K562 (cell line): ENCODE measurements at regions not wholly inside any gene's neighbourhood (a gene's known extent, or its start where the extent isn't known, plus 50 kb on each side); places are given as distances from the start of the nearest gene placed in this dataset.

ENCODE experiments used
- ATAC-seq: fragments of 200-7000 bp; cut with Tn5 transposase; 3 replicates; pipeline ENCODE4 v1.9.1; 2020; ENCODE audit warnings: moderate library complexity
- BruUV-seq: library from RNA; stranded (reverse); fragments of 400-500 nt; replicated peaks from 2 replicates; lab custom pipeline; 2021; lab: Mats Ljungman, UMichigan
- CTCF ChIA-PET: fragments of 300-600 bp; formaldehyde crosslinking; extraction: SDS; loops from one replicate; lab custom pipeline; 2021; ENCODE audit warnings: low intra/inter-chr PET ratio; lab: Yijun Ruan, JAX
- POLR2A ChIA-PET: fragments of 300-600, 350-650 bp; sonication (Branson Sonifier 250); formaldehyde crosslinking; extraction: SDS; loops from one replicate; lab custom pipeline; 2021; ENCODE audit warnings: antibody characterized with exemption, inconsistent platforms; lab: Yijun Ruan, JAX
- DNase-seq, 4 experiments: peaks; one replicate each; pipeline versions ENCODE4 v3.0.0 to v3.0.0-alpha.2; 2011 to 2018; ENCODE audit warnings: low spot score in 3 of 4, mixed read lengths in 3 of 4; ENCODE audit errors: extremely low read depth in 1 of 4
- FAIRE-seq: peaks from 2 replicates; lab custom pipeline; 2011; peaks lifted over from hg19 to GRCh38; lab: Jason Lieb, UNC
- H2AFZ ChIP-seq: 2 replicates; pipeline ENCODE4 v1.6.0; 2011; ENCODE audit warnings: low read depth, low read length, control low read depth, inconsistent platforms
- H3K27ac ChIP-seq: fragments of 200-600 bp; 3 replicates; pipeline ENCODE4 v1.8.0; 2011; ENCODE audit warnings: low read depth, mild to moderate bottlenecking, control low read depth, inconsistent platforms, low read length, moderate library complexity, mixed read lengths; ENCODE audit errors: extremely low read depth
- H3K27me3 ChIP-seq, 2 experiments: fragments of 300-600 bp in 1 of 2; 2 replicates in 1 of 2; 3 replicates in 1 of 2; pipeline versions ENCODE4 v1.6.0 to v1.8.0; 2011; ENCODE audit warnings: inconsistent platforms in 2 of 2, low read length in 2 of 2, mild to moderate bottlenecking in 1 of 2, mixed read lengths in 1 of 2, moderate library complexity in 1 of 2; ENCODE audit not compliant: control insufficient read depth in 2 of 2, insufficient read depth in 2 of 2
- H3K36me3 ChIP-seq: fragments of 300-600 bp; 3 replicates; pipeline ENCODE4 v1.8.0; 2011; ENCODE audit warnings: mild to moderate bottlenecking, low read length, inconsistent platforms; ENCODE audit not compliant: control insufficient read depth, insufficient read depth
- H3K4me1 ChIP-seq, 2 experiments: fragments of 200-600 bp in 1 of 2; replicated peaks in 1 of 2; 2 replicates in 1 of 2; 3 replicates in 1 of 2; pipeline versions ENCODE4 v1.5.1 to v1.8.0; 2011; ENCODE audit warnings: inconsistent platforms in 2 of 2, low read length in 2 of 2, mild to moderate bottlenecking in 1 of 2, mixed read lengths in 1 of 2, moderate library complexity in 1 of 2; ENCODE audit not compliant: control insufficient read depth in 2 of 2, insufficient read depth in 2 of 2
- H3K4me2 ChIP-seq: 2 replicates; pipeline ENCODE4 v1.6.1; 2011; ENCODE audit warnings: low read length, control low read depth, inconsistent platforms, mixed read lengths; ENCODE audit not compliant: insufficient read depth
- H3K4me3 ChIP-seq: fragments of 200-600 bp; sonication (generic), shearing (Covaris generic); 2 replicates; pipeline ENCODE4 v1.5.1; 2016; ENCODE audit warnings: control low read depth, inconsistent platforms
- H3K79me2 ChIP-seq: fragments of 200-600 bp; 3 replicates; pipeline ENCODE4 v1.8.0; 2011; ENCODE audit warnings: low read length, inconsistent platforms; ENCODE audit not compliant: control insufficient read depth, insufficient read depth
- H3K9ac ChIP-seq, 2 experiments: 2 replicates each; pipeline versions ENCODE4 v1.6.0 to v1.6.1; 2011; ENCODE audit warnings: low read depth in 2 of 2, low read length in 2 of 2, control low read depth in 1 of 2, inconsistent platforms in 1 of 2, mild to moderate bottlenecking in 1 of 2, mixed read lengths in 1 of 2; ENCODE audit not compliant: insufficient read depth in 1 of 2
- H3K9me1 ChIP-seq: one replicate; pipeline ENCODE4 v1.6.0; 2011; ENCODE audit warnings: inconsistent platforms, mild to moderate bottlenecking, low read length, moderate library complexity; ENCODE audit not compliant: control insufficient read depth, insufficient read depth
- H3K9me3 ChIP-seq: replicated peaks from 2 replicates; pipeline ENCODE4 v1.5.1; 2011; ENCODE audit warnings: low read depth, low read length, inconsistent platforms; ENCODE audit not compliant: control insufficient read depth, insufficient read depth
- H4K20me1 ChIP-seq: replicated peaks from 2 replicates; pipeline ENCODE4 v1.6.1; 2011; ENCODE audit warnings: low read length, inconsistent platforms, mixed read lengths; ENCODE audit not compliant: control insufficient read depth, insufficient read depth
- SIX5 ChIP-seq, 2 experiments: IDR thresholded peaks; 2 replicates each; pipeline ENCODE4 v1.6.1; 2011; ENCODE audit warnings: low read length in 2 of 2, borderline replicate concordance in 1 of 2, low read depth in 1 of 2, mild to moderate bottlenecking in 1 of 2, moderate library complexity in 1 of 2; ENCODE audit not compliant: insufficient read depth in 1 of 2
- ZNF121 ChIP-seq: sonication (generic); formaldehyde crosslinking; conservative IDR thresholded peaks from 2 replicates; pipeline ENCODE4 v1.8.0; 2022; ENCODE audit warnings: missing genetic modification reagents
- ZNF197 ChIP-seq: fragments of 200-800 bp; sonication (Bioruptor generic); IDR thresholded peaks from 2 replicates; pipeline ENCODE4 v1.6.1; 2016; ENCODE audit warnings: low read depth, missing genetic modification characterization, missing compliant biosample characterization
- ZNF24 ChIP-seq: fragments of 450-650 bp; IDR thresholded peaks from 2 replicates; pipeline ENCODE4 v1.6.1; 2016
- WGBS: fragments of 100-300 bp; shearing (Covaris generic); methylation state at CpG from one replicate; pipeline ENCODE4 v1.1.6; 2016; ENCODE audit warnings: low coverage, mixed read lengths; ENCODE audit not compliant: insufficient coverage; ENCODE audit errors: missing lambda C conversion rate; 5-methylcytosine and 5-hydroxymethylcytosine counted together
- in situ Hi-C: fragments of 300-500 bp; cut with MboI; formaldehyde crosslinking; loops from 4 replicates; pipeline ENCODE4 v1.15.0; 2018; ENCODE audit warnings: inconsistent platforms, mixed read lengths
- intact Hi-C: fragments of 100-400 bp; cut with micrococcal nuclease; formaldehyde crosslinking; loops from 2 replicates; pipeline ENCODE4 v1.14.2; 2022

DNA sequence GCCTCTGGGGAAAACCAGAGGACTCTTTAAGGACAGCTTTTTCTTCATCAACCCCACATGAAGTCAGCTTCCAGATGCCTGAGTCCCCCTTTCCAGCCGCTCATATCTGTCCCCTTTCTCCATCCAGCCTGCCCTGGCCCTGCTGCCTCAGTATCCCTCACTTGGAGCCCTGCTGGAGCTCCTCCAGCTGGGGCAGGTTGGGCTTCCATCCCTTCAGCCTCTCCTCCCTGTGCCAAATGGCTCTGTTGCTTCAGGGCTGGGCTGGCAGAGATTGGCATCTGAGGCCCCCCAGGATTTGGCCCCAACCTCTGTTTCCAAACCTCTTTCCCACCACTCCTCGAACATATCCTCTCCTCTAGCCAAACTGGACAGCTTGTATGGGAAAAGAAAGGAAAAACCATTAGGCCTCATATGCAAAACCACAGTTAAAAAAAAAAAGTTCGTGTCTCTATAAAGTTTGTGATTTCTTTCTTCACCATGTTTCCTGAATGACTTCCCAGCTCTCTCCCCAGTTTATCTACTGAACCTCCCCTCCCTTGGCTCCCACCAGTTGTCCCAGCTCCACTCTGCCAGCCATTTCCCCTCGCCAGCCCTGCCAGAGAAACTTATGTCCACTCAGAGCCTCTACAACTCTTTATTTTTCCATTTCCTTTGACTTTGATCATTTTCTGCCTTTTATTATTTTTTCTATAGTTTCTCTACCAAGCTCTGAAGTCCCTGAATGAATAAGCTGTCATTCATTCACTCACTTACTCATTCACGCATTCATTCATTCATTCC lies 217.9 kb downstream of the FOXD2 start:
- POLR2A ChIA-PET, result no interaction called here
- H3K27me3 ChIP-seq, result peaks cover 16 to 34% of the 10 kb centered on the region in 2 experiments
- in situ Hi-C loops, result no loop called here
- H3K27ac ChIP-seq, result no peak overlapping the region
- intact Hi-C loops, result no loop called here
- CTCF ChIA-PET, result interaction anchor here (0.7 kb wide), 1 partner anchor 44 kb away, joined by 3 read pairs; no protein-coding TSS in a partner anchor
- H4K20me1 ChIP-seq, result no peaks in the 10 kb centered on the region
- no peak overlapping the region for H3K4me3 ChIP-seq
- no peaks in the 10 kb centered on the region for H3K36me3 ChIP-seq
- H3K4me1 ChIP-seq, result no peaks in the 10 kb centered on the region
- WGBS, result 0% methylated on average over 5 of the region's 5 CpGs
- no peak overlapping the region for H3K9ac ChIP-seq
- TF ChIP-seq SIX5 (IDR thresholded peaks at IDR 0.05; ENCODE audit: borderline replicate concordance in 1 of 2, insufficient read depth in 1 of 2, low read depth in 1 of 2, low read length in 2 of 2) (no peak), ZNF197 (CRISPR knock-in tag) (no peak), ZNF24 (peak; percentile 44; the same call in 1 of the 2 replicates), ZNF121 (CRISPR knock-in tag) (no peak)
- H2AFZ ChIP-seq, result no peak overlapping the region
- no peak for DNase-seq
- no peak for ATAC-seq
- H3K9me1 ChIP-seq, result no peaks in the 10 kb centered on the region
- H3K4me2 ChIP-seq, result no peak overlapping the region
- FAIRE-seq, result no peak
- H3K9me3 ChIP-seq, result no peaks in the 10 kb centered on the region
- no peaks in the 10 kb centered on the region for H3K79me2 ChIP-seq
- no TSS peak for BruUV-seq
